DND-41 (cell line): ENCODE measurements at regions not wholly inside any gene's neighbourhood (a gene's known extent, or its start where the extent isn't known, plus 50 kb on each side); places are given as distances from the start of the nearest gene placed in this dataset.

Experiments
- ATAC-seq: fragments of 200-7000 bp; cut with Tn5 transposase; 3 replicates; pipeline ENCODE4 v1.9.1; 2021; ENCODE audit warnings: low read depth; ENCODE audit not compliant: insufficient read depth
- DNase-seq: peaks from one replicate; pipeline ENCODE4 v3.0.0-alpha.2; 2020
- H2AFZ ChIP-seq: 2 replicates; pipeline ENCODE4 v1.6.0; 2012; ENCODE audit warnings: low read depth, low read length
- H3K27ac ChIP-seq: 2 replicates; pipeline ENCODE4 v1.5.1; 2012; ENCODE audit warnings: low read length, inconsistent platforms
- H3K27me3 ChIP-seq: fragments of 200-600 bp; sonication (generic); 2 replicates; pipeline ENCODE4 v1.6.0; 2012; ENCODE audit warnings: low read length, mild to moderate bottlenecking, inconsistent platforms; ENCODE audit not compliant: insufficient read depth, poor library complexity
- H3K36me3 ChIP-seq: 2 replicates; pipeline ENCODE4 v1.5.1; 2012; ENCODE audit warnings: low read length, inconsistent platforms; ENCODE audit not compliant: insufficient read depth
- H3K4me1 ChIP-seq: 2 replicates; pipeline ENCODE4 v1.5.1; 2012; ENCODE audit warnings: mild to moderate bottlenecking, low read length; ENCODE audit not compliant: insufficient read depth
- H3K4me2 ChIP-seq: 2 replicates; pipeline ENCODE4 v1.6.0; 2012; ENCODE audit warnings: mild to moderate bottlenecking, moderate library complexity, low read length, inconsistent platforms; ENCODE audit not compliant: insufficient read depth
- H3K4me3 ChIP-seq, 2 experiments: fragments of 200-600 bp in 1 of 2; shearing (Covaris generic) in 1 of 2; 2 replicates each; pipeline ENCODE4 v1.5.1; 2012 to 2016; ENCODE audit warnings: inconsistent platforms in 2 of 2, low read length in 2 of 2, mild to moderate bottlenecking in 2 of 2, low read depth in 1 of 2, moderate library complexity in 1 of 2
- H3K79me2 ChIP-seq: 2 replicates; pipeline ENCODE4 v1.6.0; 2012; ENCODE audit warnings: low read length, inconsistent platforms; ENCODE audit not compliant: insufficient read depth
- H3K9ac ChIP-seq: 2 replicates; pipeline ENCODE4 v1.6.0; 2012; ENCODE audit warnings: low read depth, mild to moderate bottlenecking, inconsistent platforms, low read length, moderate library complexity
- H3K9me3 ChIP-seq: 2 replicates; pipeline ENCODE4 v1.5.1; 2012; ENCODE audit warnings: low read length, moderate library complexity, mild to moderate bottlenecking, inconsistent platforms; ENCODE audit not compliant: insufficient read depth, severe bottlenecking
- H4K20me1 ChIP-seq: 2 replicates; pipeline ENCODE4 v1.6.0; 2012; ENCODE audit warnings: low read length; ENCODE audit not compliant: insufficient read depth
- CTCF ChIP-seq: IDR thresholded peaks from 2 replicates; pipeline ENCODE4 v1.5.1; 2012; ENCODE audit warnings: borderline replicate concordance, low read length, moderate library complexity, mild to moderate bottlenecking; ENCODE audit not compliant: poor library complexity, severe bottlenecking; ENCODE audit errors: extremely low read depth
- EZH2 ChIP-seq: IDR thresholded peaks from 3 replicates; pipeline ENCODE4 v1.6.1; 2012; ENCODE audit warnings: borderline replicate concordance, low read depth, mild to moderate bottlenecking, moderate library complexity, low read length, inconsistent platforms; ENCODE audit not compliant: severe bottlenecking

- no peak for DNase-seq
- Histone ChIP-seq H3K9ac (no peak overlapping the region), H4K20me1 (no peaks in the 10 kb centered on the region), H2AFZ (no peak overlapping the region), H3K36me3 (no peaks in the 10 kb centered on the region), H3K27me3 (no peaks in the 10 kb centered on the region), H3K27ac (no peak overlapping the region), H3K9me3 (no peaks in the 10 kb centered on the region), H3K79me2 (no peaks in the 10 kb centered on the region), H3K4me2 (no peak overlapping the region), H3K4me1 (no peaks in the 10 kb centered on the region), H3K4me3 (no peak overlapping the region)
- no peak for ATAC-seq
- TF ChIP-seq EZH2: no peak
- no peak for TF ChIP-seq CTCF
These were observed 907.6 kb downstream of the KCNMA1 start for GRCh38 chr10:76729841-76730487.

- H4K20me1 ChIP-seq: no peaks in the 10 kb centered on the region
- ATAC-seq: no peak
- TF ChIP-seq CTCF (no peak), EZH2 (no peak)
- no peaks in the 10 kb centered on the region for H3K36me3 ChIP-seq
- H3K79me2 ChIP-seq: no peaks in the 10 kb centered on the region
- H3K4me1 ChIP-seq: no peaks in the 10 kb centered on the region
- H3K9me3 ChIP-seq: no peaks in the 10 kb centered on the region
- no peak overlapping the region for H2AFZ ChIP-seq
- H3K27ac ChIP-seq: no peak overlapping the region
- H3K9ac ChIP-seq: no peak overlapping the region
- DNase-seq: no peak
- no peaks in the 10 kb centered on the region for H3K27me3 ChIP-seq
- H3K4me2 ChIP-seq: no peak overlapping the region
- no peak overlapping the region for H3K4me3 ChIP-seq
These were observed 908.3 kb downstream of the KCNMA1 start for GRCh38 chr10:76729346-76729745.

DNA sequence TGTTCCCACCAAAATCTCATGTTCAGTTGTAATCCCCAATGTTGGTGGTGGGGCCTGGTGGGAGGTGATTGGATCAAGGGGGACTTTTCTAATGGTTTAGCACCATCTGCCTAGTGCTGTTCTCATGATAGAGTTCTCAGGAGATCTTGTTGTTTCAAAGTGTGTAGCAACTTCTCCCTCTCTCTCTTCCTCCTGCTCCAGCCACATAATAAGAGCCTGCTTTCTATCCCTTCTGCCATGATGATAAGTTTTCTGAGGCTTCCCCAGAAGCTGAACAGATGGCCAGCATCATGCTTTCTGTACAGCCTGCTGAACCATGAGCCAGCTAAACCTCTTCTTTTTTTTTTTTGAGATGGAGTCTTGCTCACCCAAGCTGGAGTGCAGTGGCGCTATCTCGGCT lies 910.6 kb downstream of the KCNMA1 start:
- no peak for DNase-seq
- no peaks in the 10 kb centered on the region for H3K79me2 ChIP-seq
- no peak overlapping the region for H3K4me3 ChIP-seq
- ATAC-seq: no peak
- no peak overlapping the region for H3K9ac ChIP-seq
- no peaks in the 10 kb centered on the region for H3K4me1 ChIP-seq
- no peaks in the 10 kb centered on the region for H3K27me3 ChIP-seq
- H3K9me3 ChIP-seq: no peaks in the 10 kb centered on the region
- no peak overlapping the region for H2AFZ ChIP-seq
- H3K27ac ChIP-seq: no peak overlapping the region
- TF ChIP-seq CTCF (no peak), EZH2 (no peak)
- H3K36me3 ChIP-seq: no peaks in the 10 kb centered on the region
- no peak overlapping the region for H3K4me2 ChIP-seq
- H4K20me1 ChIP-seq: no peaks in the 10 kb centered on the region
